Adrenal gland (tissue), 9 donors: ENCODE measurements at regions not wholly inside any gene's neighbourhood (a gene's known extent, or its start where the extent isn't known, plus 50 kb on each side); places are given as distances from the start of the nearest gene placed in this dataset.

Source experiments
- DNase-seq, 7 donors: peaks; one replicate each; pipeline ENCODE4 v3.0.0-alpha.2; 2019 to 2020
- H3K27ac ChIP-seq, 5 donors: fragments of 200-600 bp; sonication (generic) in 4 of 5; 1 replicate in 3 of 5; 2 replicates in 2 of 5; pipeline versions ENCODE4 v1.5.1 to v1.8.0; 2016 to 2020; ENCODE audit warnings: mild to moderate bottlenecking in 1 of 5
- H3K27me3 ChIP-seq: fragments of 200-600 bp; 2 replicates; pipeline ENCODE4 v1.8.0; 2021
- H3K36me3 ChIP-seq, 2 donors: fragments of 200-600 bp; replicated peaks in 1 of 2; 1 replicate in 1 of 2; 2 replicates in 1 of 2; pipeline versions ENCODE4 v1.5.1 to v1.8.0; 2018 to 2022
- H3K4me1 ChIP-seq, 2 donors: fragments of 200-600 bp; replicated peaks in 1 of 2; 1 replicate in 1 of 2; 2 replicates in 1 of 2; pipeline versions ENCODE4 v1.5.1 to v1.8.0; 2018 to 2021
- H3K4me3 ChIP-seq, 4 donors: fragments of 200-600 bp; sonication (generic) in 3 of 4; one replicate each; pipeline ENCODE4 v1.5.1; 2016 to 2018
- H3K9me3 ChIP-seq, 3 donors: fragments of 200-600 bp; sonication (generic) in 1 of 3; replicated peaks in 1 of 3; 1 replicate in 2 of 3; 2 replicates in 1 of 3; pipeline versions ENCODE4 v1.5.1 to v1.8.0; 2016 to 2021
- POLR2A ChIP-seq, 2 donors: fragments of 450-650 bp; IDR thresholded peaks; one replicate each; pipeline ENCODE4 v1.6.1; 2017; ENCODE audit warnings: antibody characterized with exemption in 2 of 2, mild to moderate bottlenecking in 2 of 2, moderate library complexity in 1 of 2
- WGBS, 4 donors: extraction: QIAGEN DNeasy Blood & Tissue Kit in 2 of 4; methylation state at CpG; one replicate each; pipeline versions ENCODE4 v1.1.5 to v1.1.7; 2013 to 2017; 5-methylcytosine and 5-hydroxymethylcytosine counted together
- intact Hi-C, 2 donors: fragments of 100-400 bp; cut with DNase I; formaldehyde crosslinking; loops; one replicate each; pipeline versions ENCODE4 v1.14.1 to v1.15.0; 2022 to 2023
- TF ChIP-seq, protein P1 (sequence below), 6 experiments: fragments of 450-650 bp in 4 of 6; fragments of 200-600 bp in 2 of 6; sonication (generic) in 1 of 6; IDR thresholded peaks; 1 replicate in 5 of 6; 2 replicates in 1 of 6; pipeline versions ENCODE4 v1.5.1 to v1.8.0; 2016 to 2021; ENCODE audit warnings: antibody characterized with exemption in 6 of 6, mild to moderate bottlenecking in 2 of 6, moderate library complexity in 1 of 6
- donor health status: healthy with polysubstance abuse.
- donor health status: Bipolar disorder and iron deficiency.
- donor health status: DM: yes; HTN: yes; CAD: no.
- donor health status: DM: no; HTN: no; CAD: no.
- donor health status: DM: no; HTN: no; CAD: no.

DNA sequence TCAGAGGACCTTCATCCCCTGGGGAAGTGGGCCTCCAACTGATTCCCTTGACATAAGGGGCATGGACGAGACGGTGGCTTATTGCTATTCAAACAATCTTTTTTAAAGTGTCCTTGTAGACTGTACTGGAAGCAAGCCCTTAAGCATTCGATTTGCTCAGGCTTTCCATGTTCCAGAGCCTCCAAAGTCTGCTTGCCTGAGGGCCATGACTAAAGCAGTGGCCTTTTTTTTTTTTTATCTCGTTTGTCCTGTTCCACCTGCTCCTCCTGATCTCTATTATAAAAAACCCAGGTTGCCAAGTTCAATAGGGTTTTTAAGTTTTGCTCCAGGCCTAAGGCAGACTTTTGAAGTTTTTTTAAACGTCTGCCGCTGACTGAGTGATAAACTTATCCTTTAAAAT, 103.7 kb upstream of the AADAT start:
- no peak for DNase-seq
- Histone ChIP-seq H3K27me3 (no peaks in the 10 kb centered on the region), H3K36me3 (no peaks in the 10 kb centered on the region), H3K9me3 (no peaks in the 10 kb centered on the region), H3K4me3 (no peak overlapping the region), H3K27ac (no peak overlapping the region), H3K4me1 (no peaks in the 10 kb centered on the region)
- TF ChIP-seq, protein P1, sequence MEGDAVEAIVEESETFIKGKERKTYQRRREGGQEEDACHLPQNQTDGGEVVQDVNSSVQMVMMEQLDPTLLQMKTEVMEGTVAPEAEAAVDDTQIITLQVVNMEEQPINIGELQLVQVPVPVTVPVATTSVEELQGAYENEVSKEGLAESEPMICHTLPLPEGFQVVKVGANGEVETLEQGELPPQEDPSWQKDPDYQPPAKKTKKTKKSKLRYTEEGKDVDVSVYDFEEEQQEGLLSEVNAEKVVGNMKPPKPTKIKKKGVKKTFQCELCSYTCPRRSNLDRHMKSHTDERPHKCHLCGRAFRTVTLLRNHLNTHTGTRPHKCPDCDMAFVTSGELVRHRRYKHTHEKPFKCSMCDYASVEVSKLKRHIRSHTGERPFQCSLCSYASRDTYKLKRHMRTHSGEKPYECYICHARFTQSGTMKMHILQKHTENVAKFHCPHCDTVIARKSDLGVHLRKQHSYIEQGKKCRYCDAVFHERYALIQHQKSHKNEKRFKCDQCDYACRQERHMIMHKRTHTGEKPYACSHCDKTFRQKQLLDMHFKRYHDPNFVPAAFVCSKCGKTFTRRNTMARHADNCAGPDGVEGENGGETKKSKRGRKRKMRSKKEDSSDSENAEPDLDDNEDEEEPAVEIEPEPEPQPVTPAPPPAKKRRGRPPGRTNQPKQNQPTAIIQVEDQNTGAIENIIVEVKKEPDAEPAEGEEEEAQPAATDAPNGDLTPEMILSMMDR (IDR thresholded peaks at IDR 0.05), result no peak
- no peak for TF ChIP-seq POLR2A (IDR thresholded peaks at IDR 0.05)
- intact Hi-C loops, result no loop called here
- 53 to 59% (median 54%) methylated on average over 6 of the region's 6 CpGs for WGBS, 4 donors

DNA sequence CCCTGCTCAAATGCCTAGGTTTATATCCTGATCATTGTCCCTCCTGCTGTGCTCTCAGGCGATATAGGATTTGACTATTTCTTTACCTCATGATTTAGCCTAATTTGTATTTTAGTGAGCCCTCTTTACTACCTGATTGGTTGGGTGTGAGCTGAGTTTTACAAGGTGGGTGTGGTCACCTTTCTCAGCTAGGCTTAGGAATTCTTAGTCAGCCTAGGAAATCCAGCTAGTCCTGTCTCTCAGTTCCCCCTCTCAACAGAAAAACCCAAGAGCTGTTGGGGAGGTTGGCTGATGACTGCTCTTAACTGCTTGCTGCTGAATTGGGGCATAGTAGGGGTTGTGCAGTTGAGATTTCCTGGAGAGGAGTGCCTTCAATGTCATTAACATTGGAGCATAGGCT, 100.5 kb upstream of the AADAT start:
- Histone ChIP-seq H3K9me3 (no peaks in the 10 kb centered on the region), H3K4me1 (no peaks in the 10 kb centered on the region), H3K4me3 (no peak overlapping the region), H3K27me3 (no peaks in the 10 kb centered on the region), H3K36me3 (no peaks in the 10 kb centered on the region), H3K27ac (no peak overlapping the region)
- WGBS, 4 donors, result 59 to 86% (median 78%) methylated on average over 1 of the region's 1 CpG
- TF ChIP-seq, protein P1 (IDR thresholded peaks at IDR 0.05), result no peak
- no peak for TF ChIP-seq POLR2A (IDR thresholded peaks at IDR 0.05)
- DNase-seq, result no peak
- intact Hi-C loops, result no loop called here

DNA sequence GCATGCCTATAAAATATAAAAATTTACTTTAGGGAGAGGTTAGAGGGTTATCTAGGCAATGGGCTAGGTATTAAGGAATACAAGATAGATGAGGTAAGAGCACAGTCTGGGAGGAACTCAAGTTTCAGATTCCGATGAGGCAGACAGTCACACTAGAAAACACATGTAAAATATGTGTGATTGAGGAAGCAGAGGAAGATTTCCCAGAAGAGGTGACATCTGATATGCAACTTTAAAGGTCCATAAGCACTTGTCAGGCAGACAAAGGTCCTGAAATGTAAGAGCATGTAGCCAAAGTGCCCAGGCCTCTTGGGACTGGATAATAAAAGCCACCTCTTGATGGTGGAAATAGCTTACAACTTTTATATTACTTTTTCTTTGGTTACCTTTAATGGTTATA, 81.1 kb upstream of the AADAT start:
- TF ChIP-seq, protein P1 (IDR thresholded peaks at IDR 0.05), result no peak
- no peak for DNase-seq
- no peaks in the 10 kb centered on the region for H3K9me3 ChIP-seq
- intact Hi-C loops, result no loop called here
- no peaks in the 10 kb centered on the region for H3K27me3 ChIP-seq
- H3K27ac ChIP-seq, result no peak overlapping the region
- H3K4me1 ChIP-seq, result no peaks in the 10 kb centered on the region
- H3K36me3 ChIP-seq, result no peaks in the 10 kb centered on the region
- H3K4me3 ChIP-seq, result no peak overlapping the region
- 41 to 50% (median 45%) methylated on average over 1 of the region's 1 CpG for WGBS, 4 donors

DNA sequence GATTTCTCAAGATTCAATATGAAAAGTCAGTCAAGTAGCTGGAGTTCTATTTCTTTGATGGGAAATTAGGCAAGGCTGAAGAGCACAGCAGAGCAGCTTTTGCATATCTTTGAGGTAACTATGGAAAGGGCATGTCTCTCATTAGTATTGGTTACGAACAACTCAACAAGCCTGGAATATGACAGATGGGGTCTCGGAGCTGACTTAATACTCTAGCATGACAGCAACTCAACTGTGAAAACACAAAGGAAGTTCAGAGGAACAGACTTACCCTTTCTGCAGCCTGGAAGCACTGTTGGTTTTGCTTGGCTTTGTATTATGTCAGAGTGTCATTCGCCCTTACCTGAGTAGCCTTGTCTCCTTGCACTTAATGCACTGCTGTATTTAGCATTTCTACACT, 79.9 kb upstream of the AADAT start:
- whole genome bisulfite sequencing, 4 donors, result 43 to 64% (median 57%) methylated on average over 3 of the region's 3 CpGs
- no peak for DNase-seq
- TF ChIP-seq, protein P1 (IDR thresholded peaks at IDR 0.05), result no peak
- TF ChIP-seq POLR2A (IDR thresholded peaks at IDR 0.05), result no peak

More for the DNA sequence above, 79.9 kb upstream of the AADAT start:
- Histone ChIP-seq H3K4me3 (no peak overlapping the region), H3K36me3 (no peaks in the 10 kb centered on the region), H3K9me3 (no peaks in the 10 kb centered on the region), H3K4me1 (no peaks in the 10 kb centered on the region), H3K27me3 (no peaks in the 10 kb centered on the region), H3K27ac (no peak overlapping the region)
- intact Hi-C loops, result no loop called here
